ENCODE measurements at regions not wholly inside any gene's neighbourhood (a gene's known extent, or its start where the extent isn't known, plus 50 kb on each side); places are given as distances from the start of the nearest gene placed in this dataset.

- TF ChIP-seq, protein P1, sequence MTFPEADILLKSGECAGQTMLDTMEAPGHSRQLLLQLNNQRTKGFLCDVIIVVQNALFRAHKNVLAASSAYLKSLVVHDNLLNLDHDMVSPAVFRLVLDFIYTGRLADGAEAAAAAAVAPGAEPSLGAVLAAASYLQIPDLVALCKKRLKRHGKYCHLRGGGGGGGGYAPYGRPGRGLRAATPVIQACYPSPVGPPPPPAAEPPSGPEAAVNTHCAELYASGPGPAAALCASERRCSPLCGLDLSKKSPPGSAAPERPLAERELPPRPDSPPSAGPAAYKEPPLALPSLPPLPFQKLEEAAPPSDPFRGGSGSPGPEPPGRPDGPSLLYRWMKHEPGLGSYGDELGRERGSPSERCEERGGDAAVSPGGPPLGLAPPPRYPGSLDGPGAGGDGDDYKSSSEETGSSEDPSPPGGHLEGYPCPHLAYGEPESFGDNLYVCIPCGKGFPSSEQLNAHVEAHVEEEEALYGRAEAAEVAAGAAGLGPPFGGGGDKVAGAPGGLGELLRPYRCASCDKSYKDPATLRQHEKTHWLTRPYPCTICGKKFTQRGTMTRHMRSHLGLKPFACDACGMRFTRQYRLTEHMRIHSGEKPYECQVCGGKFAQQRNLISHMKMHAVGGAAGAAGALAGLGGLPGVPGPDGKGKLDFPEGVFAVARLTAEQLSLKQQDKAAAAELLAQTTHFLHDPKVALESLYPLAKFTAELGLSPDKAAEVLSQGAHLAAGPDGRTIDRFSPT (tag by site-specific recombination; IDR thresholded peaks at IDR 0.05), result 0 out of 2 replicates have a peak, but pooled peaks have one; percentile 53
- TF ChIP-seq ZNF488 (tag by site-specific recombination; IDR thresholded peaks at IDR 0.05) (no peak), EGR2 (tag by site-specific recombination; IDR thresholded peaks at IDR 0.05; ENCODE audit: low read depth) (no peak), BCL6B (tag by site-specific recombination; IDR thresholded peaks at IDR 0.05) (no peak), ZNF174 (tag by site-specific recombination; IDR thresholded peaks at IDR 0.05) (no peak), ZNF792 (tag by site-specific recombination; IDR thresholded peaks at IDR 0.05) (no peak), ZNF501 (tag by site-specific recombination; IDR thresholded peaks at IDR 0.05) (no peak), ZNF433 (tag by site-specific recombination; IDR thresholded peaks at IDR 0.05; ENCODE audit: low read depth) (no peak), ZNF175 (tag by site-specific recombination; IDR thresholded peaks at IDR 0.05) (no peak), FEZF1 (tag by site-specific recombination; IDR thresholded peaks at IDR 0.05) (peak; percentile 76), ZBTB11 (tag by site-specific recombination; conservative IDR thresholded peaks at IDR 0.05; ENCODE audit: low read depth) (no peak), GLI2 (tag by site-specific recombination; IDR thresholded peaks at IDR 0.05; ENCODE audit: borderline replicate concordance, low read depth) (peak; percentile 49; the same call in 1 of the 2 replicates), REPIN1 (tag by site-specific recombination; IDR thresholded peaks at IDR 0.05; ENCODE audit: low read depth) (no peak), PRDM6 (tag by site-specific recombination; IDR thresholded peaks at IDR 0.05) (peak; percentile 94), ZNF114 (tag by site-specific recombination; IDR thresholded peaks at IDR 0.05) (no peak), ZBTB44 (tag by site-specific recombination; IDR thresholded peaks at IDR 0.05) (no peak), ZNF23 (tag by site-specific recombination; IDR thresholded peaks at IDR 0.05; ENCODE audit: borderline replicate concordance) (no peak), ZNF157 (tag by site-specific recombination; IDR thresholded peaks at IDR 0.05) (no peak), KLF8 (tag by site-specific recombination; IDR thresholded peaks at IDR 0.05) (0 out of 2 replicates have a peak, but pooled peaks have one; percentile 25), ZFP41 (tag by site-specific recombination; IDR thresholded peaks at IDR 0.05; ENCODE audit: borderline replicate concordance) (no peak), SP7 (tag by site-specific recombination; IDR thresholded peaks at IDR 0.05) (0 out of 2 replicates have a peak, but pooled peaks have one; percentile 23), PRDM1 (tag by site-specific recombination; IDR thresholded peaks at IDR 0.05) (no peak), ZNF776 (tag by site-specific recombination; IDR thresholded peaks at IDR 0.05; ENCODE audit: borderline replicate concordance) (no peak), ZNF596 (tag by site-specific recombination; IDR thresholded peaks at IDR 0.05) (no peak), ELK4 (IDR thresholded peaks at IDR 0.05; ENCODE audit: borderline replicate concordance, low read depth, low read length) (no peak), ZNF24 (tag by site-specific recombination; IDR thresholded peaks at IDR 0.05) (no peak)
- TF ChIP-seq, protein P2, sequence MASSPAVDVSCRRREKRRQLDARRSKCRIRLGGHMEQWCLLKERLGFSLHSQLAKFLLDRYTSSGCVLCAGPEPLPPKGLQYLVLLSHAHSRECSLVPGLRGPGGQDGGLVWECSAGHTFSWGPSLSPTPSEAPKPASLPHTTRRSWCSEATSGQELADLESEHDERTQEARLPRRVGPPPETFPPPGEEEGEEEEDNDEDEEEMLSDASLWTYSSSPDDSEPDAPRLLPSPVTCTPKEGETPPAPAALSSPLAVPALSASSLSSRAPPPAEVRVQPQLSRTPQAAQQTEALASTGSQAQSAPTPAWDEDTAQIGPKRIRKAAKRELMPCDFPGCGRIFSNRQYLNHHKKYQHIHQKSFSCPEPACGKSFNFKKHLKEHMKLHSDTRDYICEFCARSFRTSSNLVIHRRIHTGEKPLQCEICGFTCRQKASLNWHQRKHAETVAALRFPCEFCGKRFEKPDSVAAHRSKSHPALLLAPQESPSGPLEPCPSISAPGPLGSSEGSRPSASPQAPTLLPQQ (tag by site-specific recombination; IDR thresholded peaks at IDR 0.05), result peak; percentile 25; the same call in 1 of the 2 replicates
Measured at GRCh38 chr6:101085327-101085726, 204.2 kb upstream of the ASCC3 start (continued).
